Tongue (tissue), 1 donor: ENCODE measurements at regions not wholly inside any gene's neighbourhood (a gene's known extent, or its start where the extent isn't known, plus 50 kb on each side); places are given as distances from the start of the nearest gene placed in this dataset.
"Not testable (repeated sequence)": the region's sequence is repeated elsewhere in the genome, so short reads cannot be mapped to it uniquely, and the experiment has no call there.

ENCODE experiments used
- DNase-seq: peaks from one replicate; pipeline ENCODE4 v3.0.0-alpha.2; 2015

- DNase-seq, result no peak
Observed at GRCh38 chrX:144494074-144494473, 610.2 kb downstream of the UBE2NL start.

GRCh38 chrX:144531877-144532276 lies 648.0 kb downstream of the UBE2NL start:
- DNase-seq, result no peak

GRCh38 chrX:144566592-144566991 lies 680.7 kb upstream of the SPANXN1 start:
- DNase-seq, result no peak

- peak; percentile 0 for DNase-seq
Observed at GRCh38 chrX:144586756-144587155, 660.5 kb upstream of the SPANXN1 start.

GRCh38 chrX:144592036-144592435 lies 655.3 kb upstream of the SPANXN1 start:
- DNase-seq, result no peak

- DNase-seq, result no peak
Observed at GRCh38 chrX:144601010-144601409, 646.3 kb upstream of the SPANXN1 start.

GRCh38 chrX:144612076-144612475 lies 635.2 kb upstream of the SPANXN1 start:
- DNase-seq, result no peak

GRCh38 chrX:144616317-144616716 lies 631.0 kb upstream of the SPANXN1 start:
- DNase-seq, result no peak

- no peak for DNase-seq
Observed at GRCh38 chrX:144627947-144628346, 619.4 kb upstream of the SPANXN1 start.

- not testable (repeated sequence) for DNase-seq
Observed at GRCh38 chrX:144634451-144634850, 612.9 kb upstream of the SPANXN1 start.

- no peak for DNase-seq
Observed at GRCh38 chrX:144637731-144638130, 609.6 kb upstream of the SPANXN1 start.

- no peak for DNase-seq
Observed at GRCh38 chrX:144648788-144649187, 598.5 kb upstream of the SPANXN1 start.

- no peak for DNase-seq
Observed at GRCh38 chrX:144681501-144681900, 565.8 kb upstream of the SPANXN1 start.

GRCh38 chrX:144683247-144683646 lies 564.1 kb upstream of the SPANXN1 start:
- DNase-seq, result no peak

- no peak for DNase-seq
Observed at GRCh38 chrX:144709841-144710240, 537.5 kb upstream of the SPANXN1 start.

GRCh38 chrX:144715337-144715736 lies 532.0 kb upstream of the SPANXN1 start:
- DNase-seq, result no peak

- no peak for DNase-seq
Observed at GRCh38 chrX:144716187-144716586, 531.1 kb upstream of the SPANXN1 start.

- DNase-seq, result no peak
Observed at GRCh38 chrX:144717682-144718081, 529.6 kb upstream of the SPANXN1 start.

- DNase-seq, result no peak
Observed at GRCh38 chrX:144722307-144722706, 525.0 kb upstream of the SPANXN1 start.

- DNase-seq, result no peak
Observed at GRCh38 chrX:144730471-144730870, 516.8 kb upstream of the SPANXN1 start.

GRCh38 chrX:144732588-144732987 lies 514.7 kb upstream of the SPANXN1 start:
- DNase-seq, result no peak

GRCh38 chrX:144738246-144738645 lies 509.1 kb upstream of the SPANXN1 start:
- no peak for DNase-seq

GRCh38 chrX:144768540-144768939 lies 478.8 kb upstream of the SPANXN1 start:
- no peak for DNase-seq

- DNase-seq, result not testable (repeated sequence)
Observed at GRCh38 chrX:144783528-144783927, 463.8 kb upstream of the SPANXN1 start.

- DNase-seq, result no peak
Observed at GRCh38 chrX:144790148-144790547, 457.2 kb upstream of the SPANXN1 start.
